IPS-18c (cell line): ENCODE measurements at regions not wholly inside any gene's neighbourhood (a gene's known extent, or its start where the extent isn't known, plus 50 kb on each side); places are given as distances from the start of the nearest gene placed in this dataset.

Experiments used
- H3K4me3 ChIP-seq: 2 replicates; pipeline ENCODE4 v1.7.0; 2013; ENCODE audit warnings: low read depth, mild to moderate bottlenecking, low read length, moderate library complexity; ENCODE audit not compliant: insufficient read depth
- H3K9me3 ChIP-seq: one replicate; pipeline ENCODE4 v1.6.1; 2013; ENCODE audit warnings: mild to moderate bottlenecking, low read length, moderate library complexity; ENCODE audit not compliant: control insufficient read depth, insufficient read depth

GRCh38 chr13:74889321-74889720 lies 592.6 kb downstream of the TBC1D4 start:
- no peak overlapping the region for H3K4me3 ChIP-seq
- H3K9me3 ChIP-seq, result no peaks in the 10 kb centered on the region

DNA sequence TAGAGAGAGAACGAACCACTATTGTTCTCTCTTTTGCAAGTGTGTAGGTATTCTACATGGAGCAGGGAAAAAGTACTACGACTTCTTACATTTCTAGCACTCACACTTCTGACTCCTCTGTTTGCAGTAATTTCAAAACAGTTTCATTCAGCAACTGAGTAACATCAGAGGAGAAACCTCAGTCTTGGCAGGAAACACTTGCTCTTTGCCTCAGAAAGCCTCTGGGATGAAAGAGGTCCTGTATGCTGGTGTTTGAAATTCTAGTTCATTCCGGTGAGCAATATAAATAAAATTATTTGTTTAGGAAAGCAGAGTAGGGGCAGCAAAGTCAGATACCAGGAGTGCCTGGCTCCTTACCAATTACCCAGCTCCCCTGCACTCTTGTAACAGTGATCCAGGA lies 595.5 kb downstream of the TBC1D4 start:
- H3K9me3 ChIP-seq, result no peaks in the 10 kb centered on the region
- no peak overlapping the region for H3K4me3 ChIP-seq

DNA sequence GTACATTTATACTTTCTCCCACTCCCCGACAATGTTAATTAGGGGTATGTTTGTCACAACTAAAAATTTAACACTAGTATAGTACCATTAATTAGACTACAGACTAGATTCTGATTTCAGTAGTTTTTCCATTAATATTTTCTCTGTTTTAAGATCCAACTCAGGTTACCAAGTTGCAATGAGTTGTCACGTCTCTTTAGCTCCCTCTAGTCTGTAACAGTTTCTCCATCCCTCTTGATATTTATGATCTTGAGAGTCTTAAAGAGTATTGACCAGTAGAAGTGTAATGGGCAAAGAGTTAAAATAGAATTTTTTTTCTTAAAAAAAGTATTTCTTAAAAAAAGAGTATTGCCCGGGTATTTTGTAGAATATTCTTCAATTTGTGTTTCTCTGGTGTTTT lies 598.1 kb downstream of the TBC1D4 start:
- Histone ChIP-seq H3K4me3 (no peak overlapping the region), H3K9me3 (no peaks in the 10 kb centered on the region)

GRCh38 chr13:74871369-74872070 lies 610.4 kb downstream of the TBC1D4 start:
- H3K9me3 ChIP-seq, result no peaks in the 10 kb centered on the region

DNA sequence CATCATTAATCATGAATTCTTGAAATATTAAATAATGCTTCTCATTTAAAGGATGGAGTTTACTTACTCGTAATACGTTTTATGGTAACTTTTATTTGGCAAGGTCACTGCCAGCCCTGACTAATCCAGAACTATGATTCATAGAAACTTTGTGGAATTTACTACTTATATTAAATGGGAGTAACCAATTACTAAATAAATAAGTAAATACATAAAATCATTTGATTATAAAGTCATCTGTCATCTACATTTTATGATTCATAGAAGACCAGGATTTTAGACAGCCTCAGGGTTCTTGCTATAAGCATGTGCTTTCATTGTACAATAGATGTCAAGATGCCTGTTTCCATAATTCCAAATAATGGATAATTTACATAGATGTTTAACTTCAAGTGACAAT lies 611.1 kb downstream of the TBC1D4 start:
- Histone ChIP-seq H3K9me3 (no peaks in the 10 kb centered on the region), H3K4me3 (no peak overlapping the region)

More at GRCh38 chr13:74871369-74872070, 610.4 kb downstream of the TBC1D4 start:
- H3K4me3 ChIP-seq, result no peak overlapping the region

DNA sequence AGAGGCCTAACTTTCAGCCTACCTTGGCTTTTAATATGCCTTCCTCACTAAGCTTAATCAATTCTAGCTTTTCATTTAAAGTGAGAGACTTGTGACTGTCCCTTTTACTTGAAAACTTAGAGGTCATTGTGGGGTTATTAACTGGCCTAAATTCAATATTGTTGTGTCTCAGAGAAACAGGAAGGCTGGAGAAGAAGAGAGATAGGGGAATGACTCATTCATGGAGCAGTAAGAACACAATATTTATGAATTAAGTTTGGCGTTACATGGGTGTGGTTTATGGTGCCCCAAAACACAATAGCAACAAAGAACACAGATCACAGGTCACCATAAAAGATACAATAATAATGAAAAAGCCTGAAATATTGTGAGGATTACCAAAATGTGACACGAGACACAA lies 612.1 kb downstream of the TBC1D4 start:
- Histone ChIP-seq H3K9me3 (no peaks in the 10 kb centered on the region), H3K4me3 (no peak overlapping the region)

- Histone ChIP-seq H3K9me3 (no peaks in the 10 kb centered on the region), H3K4me3 (no peak overlapping the region)
Measured at GRCh38 chr13:74868049-74868448, 613.9 kb downstream of the TBC1D4 start.

DNA sequence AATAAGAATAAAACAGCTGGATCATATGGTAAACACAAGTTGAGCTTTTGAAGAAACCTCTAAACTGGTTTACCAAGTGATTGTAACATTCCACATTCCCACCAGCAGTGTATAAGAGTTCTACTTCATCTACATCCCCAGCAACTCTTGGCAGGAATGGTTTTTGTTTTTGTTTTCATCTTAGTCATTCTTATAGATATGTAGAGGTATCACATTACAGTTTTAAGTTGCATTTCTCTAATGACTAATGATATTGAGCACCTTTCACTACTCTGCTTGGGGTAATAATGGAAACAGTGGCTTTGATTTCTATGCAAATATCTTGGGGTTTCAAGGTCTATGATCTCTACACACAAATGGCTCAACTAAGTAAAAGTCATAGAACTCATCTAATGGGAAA lies 614.5 kb downstream of the TBC1D4 start:
- Histone ChIP-seq H3K4me3 (no peak overlapping the region), H3K9me3 (no peaks in the 10 kb centered on the region)

DNA sequence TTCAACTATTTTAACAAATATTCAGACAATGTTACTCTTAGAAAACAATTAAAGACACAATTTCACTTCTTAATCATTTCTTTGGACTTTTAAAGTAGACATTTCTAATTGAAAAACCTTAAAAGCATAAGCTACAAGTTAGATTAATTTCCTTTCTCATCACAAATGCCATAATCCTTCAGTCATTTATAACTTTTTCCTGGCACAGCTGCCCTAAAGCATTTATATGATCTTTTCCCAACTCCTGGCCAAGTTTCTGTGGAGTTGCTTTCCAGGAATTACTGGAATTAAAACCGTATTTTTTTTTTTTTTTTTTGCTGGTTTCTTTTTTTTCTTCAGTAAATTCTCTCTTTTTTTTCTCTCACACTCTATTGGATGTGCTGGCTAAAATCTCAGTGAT lies 615.9 kb downstream of the TBC1D4 start:
- Histone ChIP-seq H3K4me3 (no peak overlapping the region), H3K9me3 (no peaks in the 10 kb centered on the region)

DNA sequence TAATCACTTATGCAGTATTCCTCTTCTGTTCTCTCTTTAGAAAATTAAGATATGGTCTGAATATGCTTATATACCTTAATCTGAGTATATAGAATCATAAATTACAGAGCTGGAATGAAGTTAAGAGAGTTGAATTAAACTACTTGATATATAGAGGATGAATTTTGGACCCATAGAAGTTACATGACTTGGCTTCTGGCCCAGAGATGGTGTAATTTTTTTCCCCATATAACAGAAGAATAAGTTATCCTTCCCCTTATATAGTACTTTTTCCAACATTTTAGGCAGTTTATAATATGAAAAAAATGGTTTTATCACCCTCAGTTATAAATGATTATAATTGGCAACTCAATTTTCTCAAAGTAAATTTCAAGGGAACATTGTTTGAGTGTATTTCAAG lies 616.3 kb downstream of the TBC1D4 start:
- Histone ChIP-seq H3K4me3 (no peak overlapping the region), H3K9me3 (no peaks in the 10 kb centered on the region)

DNA sequence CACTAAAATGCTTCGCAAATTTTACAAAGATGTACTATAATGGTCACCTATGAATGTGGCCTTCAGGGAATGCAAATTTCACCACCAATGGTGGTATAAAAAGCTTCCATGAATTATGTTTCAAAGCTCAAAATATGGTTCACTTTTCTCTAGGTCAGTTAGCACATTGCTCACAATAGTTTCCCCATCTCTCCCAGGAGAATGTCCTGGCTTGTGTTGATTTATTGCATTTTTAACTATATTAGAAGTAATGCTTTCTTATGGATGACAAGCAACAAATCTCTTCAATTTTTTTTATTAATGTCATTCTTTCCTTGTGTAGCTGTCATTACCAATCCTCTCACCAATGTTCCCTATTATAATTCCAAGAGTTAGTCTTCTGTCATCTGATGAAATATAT lies 621.2 kb downstream of the TBC1D4 start:
- Histone ChIP-seq H3K4me3 (no peak overlapping the region), H3K9me3 (no peaks in the 10 kb centered on the region)

DNA sequence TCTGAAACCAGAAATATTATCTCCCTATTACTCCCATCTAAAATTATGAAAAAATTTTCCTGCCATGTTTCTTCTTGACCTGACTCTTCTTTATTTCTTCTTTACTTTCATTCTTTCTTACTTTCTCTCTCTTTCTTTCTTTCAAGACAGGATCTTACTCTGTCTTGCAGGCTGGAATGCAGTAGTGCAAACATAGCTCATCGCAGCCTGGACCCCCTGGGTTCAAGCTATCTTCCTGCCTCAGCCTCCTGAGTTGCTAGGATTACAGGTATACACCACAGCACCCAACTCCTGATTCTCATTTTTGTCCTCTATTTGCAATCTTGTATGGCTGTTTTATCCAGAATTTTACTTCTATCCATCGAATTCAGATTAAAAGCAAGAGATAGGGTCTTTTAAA lies 631.1 kb downstream of the TBC1D4 start:
- H3K4me3 ChIP-seq, result no peak overlapping the region
- H3K9me3 ChIP-seq, result no peaks in the 10 kb centered on the region

GRCh38 chr13:74847966-74848365 lies 634.0 kb downstream of the TBC1D4 start:
- Histone ChIP-seq H3K4me3 (no peak overlapping the region), H3K9me3 (no peaks in the 10 kb centered on the region)

DNA sequence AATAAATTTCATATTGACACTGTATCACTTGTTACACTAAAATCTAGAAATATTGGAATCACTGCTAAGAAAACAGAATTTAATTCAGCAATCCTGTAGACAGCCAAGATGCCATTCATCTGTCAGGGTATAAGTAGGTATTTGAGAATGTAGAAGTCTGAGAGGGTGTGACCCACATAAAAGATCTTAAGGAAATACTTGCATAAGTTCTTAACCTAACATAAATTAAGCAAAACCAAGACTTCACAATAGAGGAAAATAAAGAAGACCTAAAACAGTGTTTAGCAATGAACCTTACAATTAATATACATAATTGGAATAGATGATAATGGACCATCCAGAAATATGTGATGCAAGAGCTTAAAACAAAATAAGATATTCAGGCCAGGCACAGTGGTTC lies 636.2 kb downstream of the TBC1D4 start:
- H3K9me3 ChIP-seq, result no peaks in the 10 kb centered on the region

GRCh38 chr13:74841651-74842050 lies 640.3 kb downstream of the TBC1D4 start:
- H3K4me3 ChIP-seq, result no peak overlapping the region
- H3K9me3 ChIP-seq, result no peaks in the 10 kb centered on the region

More for the DNA sequence above, 636.2 kb downstream of the TBC1D4 start:
- H3K4me3 ChIP-seq, result no peak overlapping the region

DNA sequence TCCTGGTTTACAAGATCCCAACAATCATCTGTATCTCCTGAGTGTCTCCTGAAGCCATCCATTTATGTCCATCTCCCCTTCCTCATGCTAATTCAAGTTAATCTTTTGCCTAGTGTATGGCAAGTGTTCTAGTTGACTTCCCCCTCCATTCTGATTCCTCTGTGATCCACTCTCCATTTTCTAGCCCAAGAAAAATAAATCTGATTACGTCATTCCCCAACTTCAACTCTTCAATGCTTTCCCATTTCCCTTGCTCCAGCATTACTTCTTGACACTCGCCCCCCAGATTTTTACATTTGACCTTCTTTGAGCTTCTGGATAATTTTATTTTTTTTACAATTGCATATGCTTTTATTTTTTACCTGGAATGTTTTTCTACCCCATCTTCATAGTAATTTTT lies 640.8 kb downstream of the TBC1D4 start:
- no peak overlapping the region for H3K4me3 ChIP-seq
- H3K9me3 ChIP-seq, result no peaks in the 10 kb centered on the region

DNA sequence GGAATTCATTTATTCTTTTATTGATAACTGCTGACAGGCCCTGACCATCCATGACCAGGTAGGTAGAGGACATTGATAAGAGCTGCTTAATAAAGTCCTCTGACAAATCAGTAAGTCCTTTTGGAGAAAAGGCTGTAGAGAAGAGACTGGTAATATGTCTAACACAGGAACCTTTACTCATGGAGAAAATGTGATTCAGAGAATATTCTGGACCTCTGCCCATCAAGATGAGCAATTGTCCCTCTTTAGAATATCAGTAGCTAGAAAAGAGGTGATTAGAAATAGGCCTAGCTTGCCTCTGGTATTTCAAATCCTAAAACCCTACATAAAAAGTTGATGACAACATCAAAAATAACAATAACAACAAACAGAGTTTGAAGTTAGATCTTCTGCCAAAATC lies 642.3 kb downstream of the TBC1D4 start:
- no peak overlapping the region for H3K4me3 ChIP-seq
- no peaks in the 10 kb centered on the region for H3K9me3 ChIP-seq

DNA sequence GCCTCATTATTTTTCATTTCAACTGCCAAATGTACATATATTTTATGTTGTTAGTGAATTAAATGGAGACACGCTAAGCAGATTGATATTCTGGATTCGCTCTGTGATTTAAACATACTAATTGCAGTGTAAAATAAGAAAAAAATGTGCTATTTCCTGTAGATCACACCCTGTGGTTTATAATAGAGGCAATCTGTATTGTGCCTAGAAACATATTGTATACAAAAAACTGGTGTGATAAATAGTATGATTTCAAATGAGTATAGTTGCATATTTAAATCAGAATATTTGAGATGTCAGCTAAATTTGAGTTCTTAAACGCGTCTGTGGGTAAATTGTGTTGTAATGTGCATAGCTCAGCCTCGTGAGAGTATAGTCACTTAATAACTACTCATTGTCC lies 643.9 kb downstream of the TBC1D4 start:
- no peaks in the 10 kb centered on the region for H3K9me3 ChIP-seq

GRCh38 chr13:74836628-74837027 lies 645.3 kb downstream of the TBC1D4 start:
- no peak overlapping the region for H3K4me3 ChIP-seq
- H3K9me3 ChIP-seq, result no peaks in the 10 kb centered on the region

More for the DNA sequence above, 643.9 kb downstream of the TBC1D4 start:
- H3K4me3 ChIP-seq, result no peak overlapping the region
